ENCODE measurements at regions not wholly inside any gene's neighbourhood (a gene's known extent, or its start where the extent isn't known, plus 50 kb on each side); places are given as distances from the start of the nearest gene placed in this dataset.
A peak's percentile ranks its signal among the peaks of the same experiment; 100 is the strongest.

DNA sequence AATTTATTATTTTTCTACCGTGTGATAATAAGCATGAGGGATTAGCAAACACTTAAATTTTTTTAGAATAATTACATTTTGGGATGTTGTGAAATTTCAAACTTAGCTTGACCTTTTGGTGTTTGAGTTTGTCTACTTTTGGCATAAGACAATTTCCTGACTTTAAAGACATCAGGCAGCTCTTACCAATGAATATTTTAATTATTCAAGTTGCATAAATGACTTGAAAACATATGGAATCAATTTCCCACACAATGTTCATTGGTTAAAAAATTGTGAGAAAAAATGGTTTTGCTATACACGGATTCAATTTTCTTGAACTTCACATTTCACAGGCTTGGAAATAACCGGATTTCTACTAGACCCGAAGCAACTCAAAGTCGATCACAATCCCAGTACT is 243.4 kb downstream of the IKZF2 start:
- no peak for DNase-seq (ENCODE audit: low read depth)
- TF ChIP-seq, protein P1, sequence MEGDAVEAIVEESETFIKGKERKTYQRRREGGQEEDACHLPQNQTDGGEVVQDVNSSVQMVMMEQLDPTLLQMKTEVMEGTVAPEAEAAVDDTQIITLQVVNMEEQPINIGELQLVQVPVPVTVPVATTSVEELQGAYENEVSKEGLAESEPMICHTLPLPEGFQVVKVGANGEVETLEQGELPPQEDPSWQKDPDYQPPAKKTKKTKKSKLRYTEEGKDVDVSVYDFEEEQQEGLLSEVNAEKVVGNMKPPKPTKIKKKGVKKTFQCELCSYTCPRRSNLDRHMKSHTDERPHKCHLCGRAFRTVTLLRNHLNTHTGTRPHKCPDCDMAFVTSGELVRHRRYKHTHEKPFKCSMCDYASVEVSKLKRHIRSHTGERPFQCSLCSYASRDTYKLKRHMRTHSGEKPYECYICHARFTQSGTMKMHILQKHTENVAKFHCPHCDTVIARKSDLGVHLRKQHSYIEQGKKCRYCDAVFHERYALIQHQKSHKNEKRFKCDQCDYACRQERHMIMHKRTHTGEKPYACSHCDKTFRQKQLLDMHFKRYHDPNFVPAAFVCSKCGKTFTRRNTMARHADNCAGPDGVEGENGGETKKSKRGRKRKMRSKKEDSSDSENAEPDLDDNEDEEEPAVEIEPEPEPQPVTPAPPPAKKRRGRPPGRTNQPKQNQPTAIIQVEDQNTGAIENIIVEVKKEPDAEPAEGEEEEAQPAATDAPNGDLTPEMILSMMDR (conservative IDR thresholded peaks at IDR 0.05; ENCODE audit: control insufficient read depth, insufficient read depth, low read depth, low read length): no peak

GRCh38 chr2:212906620-212907019 is 244.8 kb downstream of the IKZF2 start:
- H3K4me3 ChIP-seq (ENCODE audit: control insufficient read depth, low read depth, low read length): no peak overlapping the region
- TF ChIP-seq, protein P1 (conservative IDR thresholded peaks at IDR 0.05; ENCODE audit: control insufficient read depth, insufficient read depth, low read depth, low read length): no peak
- DNase-seq (ENCODE audit: low read depth): no peak

More for the DNA sequence above, 243.4 kb downstream of the IKZF2 start:
- H3K4me3 ChIP-seq (ENCODE audit: control insufficient read depth, low read depth, low read length): no peak overlapping the region

GRCh38 chr2:212905640-212906201 is 245.7 kb downstream of the IKZF2 start:
- H3K4me3 ChIP-seq (ENCODE audit: control insufficient read depth, low read depth, low read length): no peak overlapping the region
- DNase-seq (ENCODE audit: low read depth): peak; percentile 46
- TF ChIP-seq, protein P1 (conservative IDR thresholded peaks at IDR 0.05; ENCODE audit: control insufficient read depth, insufficient read depth, low read depth, low read length): no peak

DNA sequence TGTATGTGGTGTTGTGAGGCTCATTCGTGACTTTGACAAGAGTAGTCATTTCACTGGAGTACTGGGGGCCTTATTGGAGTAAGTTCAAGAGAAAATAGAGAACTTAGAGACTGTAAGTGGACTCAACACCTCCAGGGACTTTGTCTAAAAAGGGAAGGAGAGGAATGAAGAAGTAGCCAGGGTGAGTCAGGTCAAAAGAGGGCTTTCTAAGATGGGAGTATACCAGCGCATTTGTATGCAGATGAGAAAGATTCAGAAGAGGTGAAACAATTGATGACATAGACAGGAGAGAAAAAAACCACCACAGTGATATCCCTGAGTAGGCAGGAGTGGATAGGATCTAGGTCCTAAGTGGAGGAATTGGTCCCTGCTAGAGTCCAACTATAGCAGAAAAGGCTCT is 246.8 kb downstream of the IKZF2 start:
- DNase-seq (ENCODE audit: low read depth): no peak
- no peak overlapping the region for H3K4me3 ChIP-seq (ENCODE audit: control insufficient read depth, low read depth, low read length)
- TF ChIP-seq, protein P1 (conservative IDR thresholded peaks at IDR 0.05; ENCODE audit: control insufficient read depth, insufficient read depth, low read depth, low read length): no peak

- TF ChIP-seq, protein P1 (conservative IDR thresholded peaks at IDR 0.05; ENCODE audit: control insufficient read depth, insufficient read depth, low read depth, low read length): no peak
- no peak for DNase-seq (ENCODE audit: low read depth)
- no peak overlapping the region for H3K4me3 ChIP-seq (ENCODE audit: control insufficient read depth, low read depth, low read length)
Observed at GRCh38 chr2:212903413-212903812, 248.0 kb downstream of the IKZF2 start.

DNA sequence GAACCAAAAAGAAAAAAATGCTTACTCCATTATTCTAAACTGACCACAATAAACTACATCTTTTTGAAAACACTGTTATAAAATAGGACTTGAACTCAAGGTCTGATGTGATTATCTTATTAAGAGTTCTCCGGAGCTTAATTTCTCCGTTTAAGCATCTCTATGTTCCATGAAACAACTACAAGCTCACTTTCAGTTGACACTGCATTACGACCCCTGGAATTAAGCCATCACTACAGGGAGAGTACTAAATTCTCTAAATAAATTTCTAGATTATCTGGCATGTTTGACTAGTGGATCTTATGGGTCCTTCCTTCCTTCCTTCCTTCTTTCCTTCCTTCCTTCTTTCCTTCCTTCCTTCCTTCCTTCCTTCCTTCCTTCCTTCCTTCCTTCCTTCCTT is 249.0 kb downstream of the IKZF2 start:
- DNase-seq (ENCODE audit: low read depth): no peak
- H3K4me3 ChIP-seq (ENCODE audit: control insufficient read depth, low read depth, low read length): no peak overlapping the region
- TF ChIP-seq, protein P1 (conservative IDR thresholded peaks at IDR 0.05; ENCODE audit: control insufficient read depth, insufficient read depth, low read depth, low read length): no peak

Measured in fibroblast of mammary gland (primary cell).